Heart left ventricle (tissue), 13 donors: ENCODE measurements at regions not wholly inside any gene's neighbourhood (a gene's known extent, or its start where the extent isn't known, plus 50 kb on each side); places are given as distances from the start of the nearest gene placed in this dataset.

Experiments used
- POLR2A ChIP-seq, 2 donors: fragments of 450-650 bp; IDR thresholded peaks; one replicate each; pipeline ENCODE4 v1.6.1; 2017; ENCODE audit warnings: antibody characterized with exemption in 2 of 2, mild to moderate bottlenecking in 2 of 2, moderate library complexity in 2 of 2
- TF ChIP-seq, protein P1 (sequence below), 12 donors: fragments of 200-600 bp; sonication (generic) in 4 of 12; IDR thresholded peaks; one replicate each; pipeline versions ENCODE4 v1.5.0 to v1.8.0; 2018 to 2022; ENCODE audit warnings: antibody characterized with exemption in 12 of 12, mild to moderate bottlenecking in 5 of 12
- donor health status: ischemic (EF 13 %, LVEDD 7.1; RV severe dilation, severe dysfunction).
- donor health status: DM: no; HTN: yes; CAD: no.
- donor health status: DM: no; HTN: no; CAD: no.
- donor health status: ischemic (EF 25% LVEDD 6.9; RV normal size, moderate dysfunction).
- donor health status: ischemic (EF 25% LVEDD 5.7; RV mildly dilated, moderate dysfunction).
- donor health status: ischemic (EF 35%, LVEDD 5.7; RV mildly dilated, moderate dysfunction).
- donor health status: nonischemic (EF 11% LVEDD 7.7; RV severe dilation, severe dysfunction).
- donor health status: DM: yes; HTN: yes; CAD: no.
- donor health status: PGD.
- donor health status: ischemic (EF 29% LVEDD 5.4; RV normal size, mild dysfunction).
- donor health status: nonischemic (EF 23%, LVEDD 6.1; RV moderate dilation, normal function).

DNA sequence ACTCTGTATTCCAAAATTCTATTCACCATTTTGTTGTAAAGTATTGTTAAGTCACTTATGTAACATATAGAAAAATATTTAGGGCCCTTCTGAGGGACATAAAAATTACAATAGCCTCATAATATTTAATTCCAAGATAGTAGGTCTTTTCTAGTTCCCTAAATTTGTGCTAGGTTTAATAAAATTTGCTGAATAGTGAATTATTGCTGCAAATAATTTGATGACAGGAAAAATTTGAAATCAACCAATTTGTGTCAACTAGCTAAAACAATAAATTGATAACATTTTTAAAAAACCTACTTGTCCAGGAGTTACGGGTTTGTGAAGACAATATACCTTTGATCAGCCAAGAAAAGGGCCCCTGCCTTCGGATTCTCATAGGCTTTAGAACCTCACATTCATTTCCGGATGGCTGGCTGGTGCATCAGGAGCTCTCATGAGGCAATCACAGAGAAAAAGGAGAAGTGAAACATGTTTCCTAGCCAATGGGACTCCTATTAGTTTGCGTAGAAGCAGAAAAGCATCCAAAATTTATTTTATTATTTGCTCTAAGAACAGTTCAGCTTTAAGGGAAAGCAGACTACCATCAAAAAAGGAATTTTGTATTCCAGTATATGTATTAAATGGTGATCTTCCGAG lies 177.2 kb downstream of the LRRC3B start:
- TF ChIP-seq, protein P1, sequence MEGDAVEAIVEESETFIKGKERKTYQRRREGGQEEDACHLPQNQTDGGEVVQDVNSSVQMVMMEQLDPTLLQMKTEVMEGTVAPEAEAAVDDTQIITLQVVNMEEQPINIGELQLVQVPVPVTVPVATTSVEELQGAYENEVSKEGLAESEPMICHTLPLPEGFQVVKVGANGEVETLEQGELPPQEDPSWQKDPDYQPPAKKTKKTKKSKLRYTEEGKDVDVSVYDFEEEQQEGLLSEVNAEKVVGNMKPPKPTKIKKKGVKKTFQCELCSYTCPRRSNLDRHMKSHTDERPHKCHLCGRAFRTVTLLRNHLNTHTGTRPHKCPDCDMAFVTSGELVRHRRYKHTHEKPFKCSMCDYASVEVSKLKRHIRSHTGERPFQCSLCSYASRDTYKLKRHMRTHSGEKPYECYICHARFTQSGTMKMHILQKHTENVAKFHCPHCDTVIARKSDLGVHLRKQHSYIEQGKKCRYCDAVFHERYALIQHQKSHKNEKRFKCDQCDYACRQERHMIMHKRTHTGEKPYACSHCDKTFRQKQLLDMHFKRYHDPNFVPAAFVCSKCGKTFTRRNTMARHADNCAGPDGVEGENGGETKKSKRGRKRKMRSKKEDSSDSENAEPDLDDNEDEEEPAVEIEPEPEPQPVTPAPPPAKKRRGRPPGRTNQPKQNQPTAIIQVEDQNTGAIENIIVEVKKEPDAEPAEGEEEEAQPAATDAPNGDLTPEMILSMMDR (IDR thresholded peaks at IDR 0.05), result no peak
- no peak for TF ChIP-seq POLR2A (IDR thresholded peaks at IDR 0.05)
